Endothelial cell (in vitro differentiated cells): ENCODE measurements at regions not wholly inside any gene's neighbourhood (a gene's known extent, or its start where the extent isn't known, plus 50 kb on each side); places are given as distances from the start of the nearest gene placed in this dataset.

Source experiments
- DNase-seq: peaks from one replicate; pipeline ENCODE4 v3.0.0; 2021; ENCODE audit warnings: low spot score
- H3K27ac Mint-ChIP-seq: one replicate; pipeline ENCODE4 v1.8.0; 2021; ENCODE audit warnings: mixed read lengths, inconsistent platforms; ENCODE audit not compliant: unreplicated experiment
- H3K27me3 Mint-ChIP-seq: one replicate; pipeline ENCODE4 v1.8.0; 2021; ENCODE audit warnings: mild to moderate bottlenecking, moderate library complexity, mixed read lengths, inconsistent platforms; ENCODE audit not compliant: unreplicated experiment
- H3K36me3 Mint-ChIP-seq: one replicate; pipeline ENCODE4 v1.8.0; 2021; ENCODE audit warnings: mild to moderate bottlenecking, low read depth, mixed read lengths, inconsistent platforms; ENCODE audit not compliant: unreplicated experiment
- H3K4me1 Mint-ChIP-seq: one replicate; pipeline ENCODE4 v1.8.0; 2021; ENCODE audit warnings: mild to moderate bottlenecking, mixed read lengths, inconsistent platforms; ENCODE audit not compliant: unreplicated experiment
- H3K4me3 Mint-ChIP-seq: one replicate; pipeline ENCODE4 v1.8.0; 2021; ENCODE audit warnings: mild to moderate bottlenecking, mixed read lengths, inconsistent platforms; ENCODE audit not compliant: unreplicated experiment
- H3K9me3 Mint-ChIP-seq: one replicate; pipeline ENCODE4 v1.8.0; 2021; ENCODE audit warnings: mixed read lengths, inconsistent platforms; ENCODE audit not compliant: unreplicated experiment
- CTCF ChIP-seq: fragments of 200-600 bp; sonication (generic); IDR thresholded peaks from one replicate; pipeline ENCODE4 v1.5.0; 2021; ENCODE audit warnings: antibody characterized with exemption; ENCODE audit not compliant: unreplicated experiment

GRCh38 chr15:70586241-70586640 lies 177.1 kb downstream of the UACA start:
- no peak for TF ChIP-seq CTCF
- Mint-ChIP-seq H3K4me3 (no peak overlapping the region), H3K27me3 (peaks cover 3% of the 10 kb centered on the region), H3K27ac (no peak overlapping the region), H3K9me3 (no peaks in the 10 kb centered on the region), H3K4me1 (no peaks in the 10 kb centered on the region), H3K36me3 (no peaks in the 10 kb centered on the region)
- no peak for DNase-seq

DNA sequence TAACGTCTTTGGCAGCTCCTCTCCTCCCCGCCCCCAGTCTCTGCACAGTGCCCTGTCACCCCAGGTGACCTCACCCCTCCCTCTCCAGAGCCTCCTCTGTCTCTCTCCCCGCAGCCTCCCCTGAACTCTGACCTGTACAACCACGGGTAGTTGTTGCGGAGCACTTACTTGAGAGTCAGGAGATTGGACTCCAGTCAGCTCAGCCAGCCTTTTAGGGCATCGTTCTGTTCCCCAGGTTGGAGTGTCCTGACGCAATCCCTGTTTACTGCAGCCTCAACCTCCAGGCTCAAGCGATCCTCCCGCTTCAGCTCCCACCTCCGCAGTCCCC lies 177.7 kb downstream of the UACA start:
- Mint-ChIP-seq H3K4me3 (no peak overlapping the region), H3K27me3 (peaks cover 3% of the 10 kb centered on the region), H3K4me1 (no peaks in the 10 kb centered on the region), H3K9me3 (no peaks in the 10 kb centered on the region), H3K27ac (no peak overlapping the region), H3K36me3 (no peaks in the 10 kb centered on the region)
- no peak for DNase-seq
- no peak for TF ChIP-seq CTCF

GRCh38 chr15:70584838-70585706 lies 178.3 kb downstream of the UACA start:
- H3K27ac Mint-ChIP-seq, result no peak overlapping the region
- H3K4me1 Mint-ChIP-seq, result peaks cover 2% of the 10 kb centered on the region
- H3K4me3 Mint-ChIP-seq, result no peak overlapping the region
- peaks cover 3% of the 10 kb centered on the region for H3K27me3 Mint-ChIP-seq
- H3K36me3 Mint-ChIP-seq, result no peaks in the 10 kb centered on the region
- H3K9me3 Mint-ChIP-seq, result no peaks in the 10 kb centered on the region
- peak; percentile 83 for TF ChIP-seq CTCF
- DNase-seq, result peak; percentile 80

DNA sequence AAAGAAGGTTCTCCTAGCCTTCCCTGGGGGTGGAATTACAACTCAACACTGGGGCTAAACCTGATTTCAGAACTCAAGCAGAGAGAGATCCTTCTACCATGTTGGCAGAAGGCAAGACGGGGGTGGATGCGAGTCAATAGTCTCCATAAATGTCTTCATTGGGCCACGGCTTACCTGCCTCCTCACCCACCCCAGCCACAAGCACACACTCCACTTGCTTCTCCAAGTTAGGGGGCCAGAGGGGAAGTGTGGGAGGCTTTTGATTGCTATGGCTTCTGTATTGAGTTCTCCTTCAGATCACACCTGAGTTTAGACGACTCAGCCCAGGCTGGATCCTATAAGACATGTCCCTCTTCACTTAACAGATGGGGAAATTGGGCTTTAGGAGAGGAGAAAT lies 178.9 kb downstream of the UACA start:
- Mint-ChIP-seq H3K36me3 (no peaks in the 10 kb centered on the region), H3K4me1 (peaks cover 8% of the 10 kb centered on the region), H3K27me3 (peaks cover 3% of the 10 kb centered on the region), H3K4me3 (no peak overlapping the region), H3K9me3 (no peaks in the 10 kb centered on the region), H3K27ac (no peak overlapping the region)
- TF ChIP-seq CTCF, result no peak
- no peak for DNase-seq

DNA sequence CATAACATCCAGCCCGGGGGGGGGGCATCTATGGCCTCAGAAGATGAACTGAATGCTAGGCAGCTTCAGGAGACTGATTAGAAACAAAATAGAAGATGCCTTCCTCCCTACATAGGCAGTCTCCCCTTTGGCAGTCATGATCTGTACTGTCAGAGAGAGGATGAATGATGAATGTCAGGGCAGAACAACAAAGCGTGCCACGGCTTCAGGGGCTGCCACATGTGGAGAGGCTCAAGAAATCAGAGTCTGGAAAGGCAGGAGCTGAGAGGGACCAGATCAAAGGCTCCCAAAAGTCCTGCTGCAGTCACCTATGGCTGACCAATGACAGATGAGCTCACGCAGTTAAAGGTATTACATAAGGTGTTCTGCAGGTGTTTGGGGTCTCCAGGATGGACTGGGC lies 180.4 kb downstream of the UACA start:
- no peak for TF ChIP-seq CTCF
- DNase-seq, result no peak

More for the DNA sequence above, 180.4 kb downstream of the UACA start:
- Mint-ChIP-seq H3K9me3 (no peaks in the 10 kb centered on the region), H3K27me3 (peaks cover 1% of the 10 kb centered on the region), H3K27ac (no peak overlapping the region), H3K36me3 (no peaks in the 10 kb centered on the region), H3K4me3 (no peak overlapping the region), H3K4me1 (peaks cover 11% of the 10 kb centered on the region)
